ENCODE measurements at regions not wholly inside any gene's neighbourhood (a gene's known extent, or its start where the extent isn't known, plus 50 kb on each side); places are given as distances from the start of the nearest gene placed in this dataset.

GRCh38 chr2:122583159-122583917 lies 827.9 kb downstream of the TSN start:
- TF ChIP-seq CTCF (IDR thresholded peaks at IDR 0.05), result no peak
- no peak for TF ChIP-seq EZH2 (IDR thresholded peaks at IDR 0.05)
- no peak for TF ChIP-seq EZH2phosphoT487 (IDR thresholded peaks at IDR 0.05)

Measured in neural progenitor cell (in vitro differentiated cells).